ENCODE measurements at regions not wholly inside any gene's neighbourhood (a gene's known extent, or its start where the extent isn't known, plus 50 kb on each side); places are given as distances from the start of the nearest gene placed in this dataset.

DNA sequence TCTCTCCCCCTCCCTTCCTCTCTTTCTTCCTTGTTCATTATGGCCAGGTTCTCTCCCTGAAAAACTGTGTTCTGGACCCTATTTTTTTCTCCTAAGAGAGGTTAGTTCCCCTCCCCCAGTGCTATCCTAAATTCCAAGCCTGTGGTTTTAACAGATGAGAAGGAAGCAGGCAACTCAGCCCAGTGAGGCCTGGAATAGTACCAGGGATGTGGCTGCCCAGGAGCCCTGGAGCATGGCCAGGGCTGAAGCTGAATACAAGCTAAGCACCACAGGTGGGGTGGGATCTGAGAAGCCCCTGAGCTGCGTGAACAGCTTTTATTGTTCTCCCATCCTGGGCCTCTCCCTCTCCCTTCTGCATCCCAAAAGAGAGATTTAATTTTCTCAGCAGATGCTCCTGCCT, 1581.3 kb upstream of the TMEM132C start (continued):
- no peak for TF ChIP-seq EZH2 (IDR thresholded peaks at IDR 0.05; ENCODE audit: low read depth, low read length, severe bottlenecking)
- TF ChIP-seq CHD1 (IDR thresholded peaks at IDR 0.05; ENCODE audit: low read depth, low read length) = no peak
- TF ChIP-seq JUND (IDR thresholded peaks at IDR 0.05; ENCODE audit: low read length) = no peak
- no peak for TF ChIP-seq TEAD4 (IDR thresholded peaks at IDR 0.05; ENCODE audit: low read depth, low read length)
- TF ChIP-seq, protein P1, sequence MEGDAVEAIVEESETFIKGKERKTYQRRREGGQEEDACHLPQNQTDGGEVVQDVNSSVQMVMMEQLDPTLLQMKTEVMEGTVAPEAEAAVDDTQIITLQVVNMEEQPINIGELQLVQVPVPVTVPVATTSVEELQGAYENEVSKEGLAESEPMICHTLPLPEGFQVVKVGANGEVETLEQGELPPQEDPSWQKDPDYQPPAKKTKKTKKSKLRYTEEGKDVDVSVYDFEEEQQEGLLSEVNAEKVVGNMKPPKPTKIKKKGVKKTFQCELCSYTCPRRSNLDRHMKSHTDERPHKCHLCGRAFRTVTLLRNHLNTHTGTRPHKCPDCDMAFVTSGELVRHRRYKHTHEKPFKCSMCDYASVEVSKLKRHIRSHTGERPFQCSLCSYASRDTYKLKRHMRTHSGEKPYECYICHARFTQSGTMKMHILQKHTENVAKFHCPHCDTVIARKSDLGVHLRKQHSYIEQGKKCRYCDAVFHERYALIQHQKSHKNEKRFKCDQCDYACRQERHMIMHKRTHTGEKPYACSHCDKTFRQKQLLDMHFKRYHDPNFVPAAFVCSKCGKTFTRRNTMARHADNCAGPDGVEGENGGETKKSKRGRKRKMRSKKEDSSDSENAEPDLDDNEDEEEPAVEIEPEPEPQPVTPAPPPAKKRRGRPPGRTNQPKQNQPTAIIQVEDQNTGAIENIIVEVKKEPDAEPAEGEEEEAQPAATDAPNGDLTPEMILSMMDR (IDR thresholded peaks at IDR 0.05; ENCODE audit: control extremely low read depth in 1 of 3, insufficient read depth in 1 of 3, low read depth in 1 of 3, low read length in 3 of 3) = no peak
- TF ChIP-seq RBBP5 (IDR thresholded peaks at IDR 0.05; ENCODE audit: borderline replicate concordance, low read depth, low read length) = no peak
- no peak for TF ChIP-seq POLR2A (IDR thresholded peaks at IDR 0.05; ENCODE audit: control extremely low read depth in 1 of 2, low read depth in 2 of 2, low read length in 2 of 2)
